Activated CD8-positive, alpha-beta T cell treated with anti-CD3 and anti-CD28 coated beads for 36 hours (primary cell): ENCODE measurements at regions not wholly inside any gene's neighbourhood (a gene's known extent, or its start where the extent isn't known, plus 50 kb on each side); places are given as distances from the start of the nearest gene placed in this dataset.

Experiments
- ATAC-seq: fragments of 200-7000 bp; cut with Tn5 transposase; one replicate; pipeline ENCODE4 v1.10.0; 2021; ENCODE audit warnings: mild to moderate bottlenecking, moderate library complexity
- CTCF ChIA-PET: fragments of 350-600 bp; sonication (Branson Sonifier 250); formaldehyde crosslinking; loops from one replicate; lab custom pipeline; 2021; ENCODE audit warnings: antibody characterized with exemption; lab: Charles Lee
- POLR2A ChIA-PET: fragments of 350-600 bp; sonication (Branson Sonifier 250); formaldehyde crosslinking; loops from one replicate; lab custom pipeline; 2021; ENCODE audit warnings: antibody characterized with exemption; lab: Charles Lee
- DNase-seq: peaks from one replicate; pipeline ENCODE4 v3.0.0-alpha.2; 2020
- H3K27ac Mint-ChIP-seq: one replicate; pipeline ENCODE4 v1.8.0; 2021; ENCODE audit warnings: mild to moderate bottlenecking, mixed read lengths
- H3K27me3 Mint-ChIP-seq: one replicate; pipeline ENCODE4 v1.8.0; 2021; ENCODE audit warnings: mixed read lengths
- H3K36me3 Mint-ChIP-seq: one replicate; pipeline ENCODE4 v1.8.0; 2021; ENCODE audit warnings: low read depth, mixed read lengths
- H3K4me1 Mint-ChIP-seq: one replicate; pipeline ENCODE4 v1.8.0; 2021; ENCODE audit warnings: low read depth, mixed read lengths
- H3K4me3 Mint-ChIP-seq: one replicate; pipeline ENCODE4 v1.8.0; 2021; ENCODE audit warnings: mild to moderate bottlenecking, moderate library complexity, mixed read lengths
- H3K9me3 Mint-ChIP-seq: one replicate; pipeline ENCODE4 v1.8.0; 2021; ENCODE audit warnings: mixed read lengths
- CTCF ChIP-seq: fragments of 200-600 bp; IDR thresholded peaks from one replicate; pipeline ENCODE4 v1.8.0; 2022; ENCODE audit warnings: antibody characterized with exemption, mild to moderate bottlenecking
- intact Hi-C: fragments of 100-400 bp; cut with micrococcal nuclease; formaldehyde crosslinking; loops from one replicate; pipeline ENCODE4 v1.10.0; 2022

- H3K36me3 Mint-ChIP-seq = no peaks in the 10 kb centered on the region
- ChIA-PET CTCF (no interaction called here), POLR2A (interaction anchor here (0.6 kb wide), 1 partner anchor 150 kb away, joined by 3 read pairs; no protein-coding TSS in a partner anchor)
- intact Hi-C loops = no loop called here
- DNase-seq = no peak
- H3K27me3 Mint-ChIP-seq = peaks cover 2% of the 10 kb centered on the region
- no peak overlapping the region for H3K27ac Mint-ChIP-seq
- peaks cover 3% of the 10 kb centered on the region for H3K9me3 Mint-ChIP-seq
- TF ChIP-seq CTCF = no peak
- no peak for ATAC-seq
- H3K4me3 Mint-ChIP-seq = no peak overlapping the region
- H3K4me1 Mint-ChIP-seq = no peaks in the 10 kb centered on the region
These were observed 471.9 kb downstream of the RPS29 start for GRCh38 chr14:49114161-49114893.

- intact Hi-C loops = no loop called here
- Mint-ChIP-seq H3K4me1 (no peaks in the 10 kb centered on the region), H3K36me3 (no peaks in the 10 kb centered on the region), H3K27ac (no peak overlapping the region), H3K9me3 (peaks cover 3% of the 10 kb centered on the region), H3K27me3 (peaks cover 1% of the 10 kb centered on the region), H3K4me3 (no peak overlapping the region)
- CTCF ChIA-PET = no interaction called here
- no peak for ATAC-seq
- TF ChIP-seq CTCF = no peak
- POLR2A ChIA-PET = no interaction called here
- no peak for DNase-seq
These were observed 479.2 kb downstream of the RPS29 start for GRCh38 chr14:49106741-49107667.

GRCh38 chr14:49105956-49106355 is 480.2 kb downstream of the RPS29 start:
- DNase-seq = no peak
- POLR2A ChIA-PET = no interaction called here
- Mint-ChIP-seq H3K27me3 (no peaks in the 10 kb centered on the region), H3K4me3 (no peak overlapping the region), H3K9me3 (peaks cover 3% of the 10 kb centered on the region), H3K27ac (no peak overlapping the region), H3K36me3 (no peaks in the 10 kb centered on the region), H3K4me1 (no peaks in the 10 kb centered on the region)
- CTCF ChIA-PET = no interaction called here
- intact Hi-C loops = no loop called here
- ATAC-seq = no peak
- no peak for TF ChIP-seq CTCF

DNA sequence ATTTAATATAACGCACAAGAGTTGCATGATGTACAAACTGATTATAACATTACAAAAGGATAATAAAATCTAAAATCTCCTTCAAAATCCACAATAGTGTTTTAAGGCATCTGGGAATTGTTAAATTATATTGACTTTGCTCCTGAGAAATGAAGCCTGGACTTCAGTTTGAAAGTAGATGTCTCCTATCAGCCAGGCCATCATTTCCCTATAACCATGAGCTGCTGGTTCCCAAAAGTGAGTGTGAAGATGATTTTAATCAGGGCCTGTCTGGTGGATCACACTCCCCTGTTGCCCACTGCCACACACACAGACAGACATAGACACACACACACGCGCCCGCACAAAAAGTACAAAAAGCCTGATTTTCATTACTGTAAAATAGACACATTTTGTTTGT is 480.7 kb downstream of the RPS29 start:
- no peak for TF ChIP-seq CTCF
- intact Hi-C loops = no loop called here
- H3K9me3 Mint-ChIP-seq = peaks cover 3% of the 10 kb centered on the region
- ATAC-seq (no peak), DNase-seq (no peak)
- no peaks in the 10 kb centered on the region for H3K4me1 Mint-ChIP-seq
- no peaks in the 10 kb centered on the region for H3K36me3 Mint-ChIP-seq
- no peaks in the 10 kb centered on the region for H3K27me3 Mint-ChIP-seq
- H3K27ac Mint-ChIP-seq = no peak overlapping the region
- POLR2A ChIA-PET = no interaction called here
- CTCF ChIA-PET = no interaction called here
- H3K4me3 Mint-ChIP-seq = no peak overlapping the region

- POLR2A ChIA-PET = no interaction called here
- CTCF ChIA-PET = no interaction called here
- Mint-ChIP-seq H3K9me3 (no peaks in the 10 kb centered on the region), H3K4me3 (no peak overlapping the region), H3K4me1 (no peaks in the 10 kb centered on the region), H3K36me3 (no peaks in the 10 kb centered on the region), H3K27me3 (no peaks in the 10 kb centered on the region), H3K27ac (no peak overlapping the region)
- DNase-seq (no peak), ATAC-seq (no peak)
- TF ChIP-seq CTCF = no peak
- intact Hi-C loops = no loop called here
These were observed 493.8 kb downstream of the RPS29 start for GRCh38 chr14:49092345-49092744.
